Neural cell (in vitro differentiated cells): ENCODE measurements at regions not wholly inside any gene's neighbourhood (a gene's known extent, or its start where the extent isn't known, plus 50 kb on each side); places are given as distances from the start of the nearest gene placed in this dataset.

Source experiments
- CTCF ChIP-seq: fragments of 450-650 bp; IDR thresholded peaks from 2 replicates; pipeline ENCODE4 v1.5.1; 2014; ENCODE audit warnings: antibody characterized with exemption, mild to moderate bottlenecking, moderate library complexity; ENCODE audit not compliant: poor library complexity, severe bottlenecking
- EP300 ChIP-seq: fragments of 450-650 bp; conservative IDR thresholded peaks from 2 replicates; pipeline ENCODE4 v1.6.1; 2014; ENCODE audit warnings: antibody characterized with exemption, mild to moderate bottlenecking, moderate library complexity; ENCODE audit not compliant: poor library complexity, severe bottlenecking
- POLR2AphosphoS5 ChIP-seq: IDR thresholded peaks from 2 replicates; pipeline ENCODE4 v1.6.1; 2012
- RAD21 ChIP-seq: fragments of 450-650 bp; conservative IDR thresholded peaks from 2 replicates; pipeline ENCODE4 v1.6.1; 2014; ENCODE audit warnings: antibody characterized with exemption, mild to moderate bottlenecking, moderate library complexity
- TAF1 ChIP-seq: IDR thresholded peaks from 2 replicates; pipeline ENCODE4 v1.6.1; 2012; ENCODE audit warnings: low read depth

- no peak for TF ChIP-seq CTCF
- no peak for TF ChIP-seq TAF1
- TF ChIP-seq EP300, result no peak
- TF ChIP-seq POLR2AphosphoS5, result no peak
- TF ChIP-seq RAD21, result no peak
Observed at GRCh38 chr7:124403587-124403986, 362.0 kb downstream of the GPR37 start.
